Cardiac fibroblast (primary cell): ENCODE measurements at regions not wholly inside any gene's neighbourhood (a gene's known extent, or its start where the extent isn't known, plus 50 kb on each side); places are given as distances from the start of the nearest gene placed in this dataset.

Source experiments
- DNase-seq, 2 donors: peaks; one replicate each; pipeline versions ENCODE4 v3.0.0 to v3.0.0-alpha.2; 2010; ENCODE audit warnings: low read depth in 2 of 2
- H3K4me3 ChIP-seq, 2 donors: replicated peaks in 1 of 2; 1 replicate in 1 of 2; 2 replicates in 1 of 2; pipeline ENCODE4 v1.5.1; 2011; ENCODE audit warnings: low read depth in 2 of 2, low read length in 2 of 2, mild to moderate bottlenecking in 2 of 2, moderate library complexity in 1 of 2
- CTCF ChIP-seq: IDR thresholded peaks from one replicate; pipeline ENCODE4 v1.5.1; 2011; ENCODE audit warnings: low read depth, mild to moderate bottlenecking, low read length, inconsistent platforms

DNA sequence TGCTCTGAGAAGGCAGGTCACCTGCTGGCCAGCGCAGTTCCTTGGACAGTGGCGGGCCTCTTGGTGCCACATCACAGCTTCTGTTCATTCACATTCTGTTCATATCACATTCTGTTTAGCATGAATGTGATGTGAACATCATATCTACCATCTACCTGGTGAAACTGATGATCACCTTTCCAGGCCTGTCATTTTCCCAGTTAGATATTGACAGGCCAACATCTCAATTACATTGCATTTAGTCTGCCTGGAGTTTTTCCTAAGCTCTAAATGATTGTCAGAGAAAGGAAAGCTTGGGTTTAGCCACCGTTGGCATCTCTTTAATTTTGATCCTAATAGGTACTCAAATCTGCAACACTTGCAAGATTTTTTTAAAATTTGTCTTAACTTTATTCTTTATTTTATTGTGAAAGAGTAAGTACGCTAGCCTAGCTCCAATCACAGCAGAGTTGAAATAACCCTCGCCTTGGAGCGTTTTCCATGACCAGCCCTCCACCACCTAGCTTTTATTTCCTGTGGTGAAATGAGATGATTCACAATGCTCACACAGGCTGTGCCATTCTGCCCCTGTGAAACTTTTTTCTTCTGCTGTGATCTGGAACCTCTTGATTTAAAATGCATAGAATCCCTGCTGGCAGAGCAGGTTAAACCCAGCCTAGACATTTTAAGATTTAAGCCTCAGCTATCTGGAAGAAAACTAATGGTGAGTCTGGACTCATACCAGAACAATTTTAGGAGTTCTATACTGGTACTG is 225.0 kb downstream of the ESM1 start:
- DNase-seq: peak; percentile 83 to 85
- no peak for TF ChIP-seq CTCF
- no peak overlapping the region for H3K4me3 ChIP-seq

DNA sequence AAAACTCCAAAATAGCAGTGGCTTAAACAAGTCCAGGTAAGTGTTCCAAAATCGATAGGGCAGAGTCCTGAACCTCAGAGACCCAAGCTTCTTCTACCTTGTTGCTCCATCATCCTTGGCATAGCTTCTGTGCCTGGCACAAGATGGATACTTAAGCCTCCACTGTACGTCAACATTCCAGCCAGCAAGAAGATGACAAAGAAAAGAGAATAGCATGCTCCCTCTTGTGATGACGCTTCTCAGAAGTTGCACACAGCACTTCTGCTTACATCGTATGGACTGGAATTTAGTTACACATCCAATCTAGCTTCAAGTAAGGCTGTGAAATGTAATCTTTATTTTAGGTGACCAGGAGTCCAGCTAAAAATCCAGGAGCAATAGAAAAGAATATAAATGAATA is 227.4 kb downstream of the ESM1 start:
- no peak overlapping the region for H3K4me3 ChIP-seq
- no peak for TF ChIP-seq CTCF
- DNase-seq: peak; percentile 81 to 91

DNA sequence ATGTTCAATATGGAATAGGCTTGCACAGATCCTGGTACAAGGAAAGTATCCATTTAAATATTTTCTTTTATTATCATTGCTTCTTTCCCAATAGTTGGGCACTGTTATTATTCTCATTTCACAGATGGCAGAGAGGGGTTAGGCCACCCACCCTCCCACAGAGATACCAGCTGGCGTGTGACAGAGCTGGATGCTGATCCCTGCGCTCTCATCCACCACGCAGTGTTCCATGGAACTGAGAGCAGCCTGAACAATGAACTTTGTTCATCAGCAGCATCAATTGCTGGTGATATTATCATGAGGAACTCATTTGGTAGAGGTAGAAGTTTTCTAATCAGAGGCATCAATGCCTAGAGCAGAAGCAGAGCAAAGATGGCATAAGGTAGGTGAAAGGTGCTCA is 227.9 kb downstream of the ESM1 start:
- TF ChIP-seq CTCF: no peak
- no peak overlapping the region for H3K4me3 ChIP-seq
- no peak for DNase-seq

DNA sequence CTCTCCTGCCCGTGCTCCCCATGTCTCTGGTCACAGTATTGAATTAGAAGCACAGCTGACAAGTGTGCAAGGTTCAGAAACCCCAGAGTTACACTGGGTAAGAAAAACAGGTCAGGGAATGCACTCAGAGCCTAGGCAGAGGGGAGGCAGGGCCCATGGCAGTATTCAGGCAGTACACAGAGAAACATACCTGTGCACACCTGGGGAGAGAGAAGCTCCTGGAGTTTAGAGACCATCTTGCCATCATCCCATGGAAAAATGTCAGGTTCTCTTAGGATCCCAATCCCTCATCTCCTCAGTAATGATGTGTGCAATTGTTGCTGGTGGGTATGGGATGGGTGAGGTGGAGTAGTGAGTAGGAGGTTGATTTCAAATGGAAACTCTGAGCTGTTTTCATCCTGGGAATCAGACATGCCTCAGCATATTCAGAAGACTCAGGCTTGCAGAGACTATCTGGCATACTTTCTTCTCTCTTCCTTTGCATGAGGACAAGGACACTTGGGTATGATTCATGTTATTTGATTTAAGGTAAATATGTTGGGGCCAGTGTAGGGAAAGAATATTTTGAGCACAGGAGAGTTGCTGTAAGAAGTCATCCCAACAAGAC is 228.5 kb downstream of the ESM1 start:
- no peak overlapping the region for H3K4me3 ChIP-seq
- DNase-seq: peak in 1 of 2 donors; percentile 26
- TF ChIP-seq CTCF: no peak

- TF ChIP-seq CTCF: no peak
- DNase-seq: no peak
- no peak overlapping the region for H3K4me3 ChIP-seq
Observed at GRCh38 chr5:54756301-54756700, 229.1 kb downstream of the ESM1 start.

- TF ChIP-seq CTCF: no peak
- DNase-seq: no peak
- H3K4me3 ChIP-seq: no peak overlapping the region
Observed at GRCh38 chr5:54754878-54755277, 230.5 kb downstream of the ESM1 start.
